ENCODE measurements at regions not wholly inside any gene's neighbourhood (a gene's known extent, or its start where the extent isn't known, plus 50 kb on each side); places are given as distances from the start of the nearest gene placed in this dataset.

- no peak for TF ChIP-seq NFE2L1 (tag; IDR thresholded peaks at IDR 0.05; ENCODE audit: borderline replicate concordance, low read depth)
- TF ChIP-seq NBN (IDR thresholded peaks at IDR 0.05; ENCODE audit: low read depth) = no peak
- TF ChIP-seq CTCF (IDR thresholded peaks at IDR 0.05 in 2 of 3, conservative IDR thresholded peaks at IDR 0.05 in 1 of 3; ENCODE audit: insufficient read depth in 2 of 3, low read depth in 1 of 3, low read length in 3 of 3) = peak; percentile 30 to 49 (median 33); a peak in 4 of 6 replicates
- no peak for TF ChIP-seq FOXP4 (CRISPR knock-in tag; IDR thresholded peaks at IDR 0.05; ENCODE audit: borderline replicate concordance)
- TF ChIP-seq, protein P1, sequence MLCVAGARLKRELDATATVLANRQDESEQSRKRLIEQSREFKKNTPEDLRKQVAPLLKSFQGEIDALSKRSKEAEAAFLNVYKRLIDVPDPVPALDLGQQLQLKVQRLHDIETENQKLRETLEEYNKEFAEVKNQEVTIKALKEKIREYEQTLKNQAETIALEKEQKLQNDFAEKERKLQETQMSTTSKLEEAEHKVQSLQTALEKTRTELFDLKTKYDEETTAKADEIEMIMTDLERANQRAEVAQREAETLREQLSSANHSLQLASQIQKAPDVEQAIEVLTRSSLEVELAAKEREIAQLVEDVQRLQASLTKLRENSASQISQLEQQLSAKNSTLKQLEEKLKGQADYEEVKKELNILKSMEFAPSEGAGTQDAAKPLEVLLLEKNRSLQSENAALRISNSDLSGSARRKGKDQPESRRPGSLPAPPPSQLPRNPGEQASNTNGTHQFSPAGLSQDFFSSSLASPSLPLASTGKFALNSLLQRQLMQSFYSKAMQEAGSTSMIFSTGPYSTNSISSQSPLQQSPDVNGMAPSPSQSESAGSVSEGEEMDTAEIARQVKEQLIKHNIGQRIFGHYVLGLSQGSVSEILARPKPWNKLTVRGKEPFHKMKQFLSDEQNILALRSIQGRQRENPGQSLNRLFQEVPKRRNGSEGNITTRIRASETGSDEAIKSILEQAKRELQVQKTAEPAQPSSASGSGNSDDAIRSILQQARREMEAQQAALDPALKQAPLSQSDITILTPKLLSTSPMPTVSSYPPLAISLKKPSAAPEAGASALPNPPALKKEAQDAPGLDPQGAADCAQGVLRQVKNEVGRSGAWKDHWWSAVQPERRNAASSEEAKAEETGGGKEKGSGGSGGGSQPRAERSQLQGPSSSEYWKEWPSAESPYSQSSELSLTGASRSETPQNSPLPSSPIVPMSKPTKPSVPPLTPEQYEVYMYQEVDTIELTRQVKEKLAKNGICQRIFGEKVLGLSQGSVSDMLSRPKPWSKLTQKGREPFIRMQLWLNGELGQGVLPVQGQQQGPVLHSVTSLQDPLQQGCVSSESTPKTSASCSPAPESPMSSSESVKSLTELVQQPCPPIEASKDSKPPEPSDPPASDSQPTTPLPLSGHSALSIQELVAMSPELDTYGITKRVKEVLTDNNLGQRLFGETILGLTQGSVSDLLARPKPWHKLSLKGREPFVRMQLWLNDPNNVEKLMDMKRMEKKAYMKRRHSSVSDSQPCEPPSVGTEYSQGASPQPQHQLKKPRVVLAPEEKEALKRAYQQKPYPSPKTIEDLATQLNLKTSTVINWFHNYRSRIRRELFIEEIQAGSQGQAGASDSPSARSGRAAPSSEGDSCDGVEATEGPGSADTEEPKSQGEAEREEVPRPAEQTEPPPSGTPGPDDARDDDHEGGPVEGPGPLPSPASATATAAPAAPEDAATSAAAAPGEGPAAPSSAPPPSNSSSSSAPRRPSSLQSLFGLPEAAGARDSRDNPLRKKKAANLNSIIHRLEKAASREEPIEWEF (CRISPR knock-in tag; IDR thresholded peaks at IDR 0.05) = no peak
- TF ChIP-seq PKNOX1 (IDR thresholded peaks at IDR 0.05) = peak; percentile 60
- no peak for TF ChIP-seq PTBP1 (IDR thresholded peaks at IDR 0.05; ENCODE audit: low read depth, low read length)
- no peak for TF ChIP-seq PML (IDR thresholded peaks at IDR 0.05; ENCODE audit: low read length)
- TF ChIP-seq RAD21 (CRISPR knock-in tag; conservative IDR thresholded peaks at IDR 0.05 in 1 of 2, IDR thresholded peaks at IDR 0.05 in 1 of 2) = peak; percentile 21 to 62; a peak in 3 of 4 replicates
- TF ChIP-seq ZNF764 (CRISPR knock-in tag; IDR thresholded peaks at IDR 0.05; ENCODE audit: low read depth) = no peak
- TF ChIP-seq MEF2D (tag; conservative IDR thresholded peaks at IDR 0.05; ENCODE audit: low read depth) = no peak
- TF ChIP-seq, protein P2, sequence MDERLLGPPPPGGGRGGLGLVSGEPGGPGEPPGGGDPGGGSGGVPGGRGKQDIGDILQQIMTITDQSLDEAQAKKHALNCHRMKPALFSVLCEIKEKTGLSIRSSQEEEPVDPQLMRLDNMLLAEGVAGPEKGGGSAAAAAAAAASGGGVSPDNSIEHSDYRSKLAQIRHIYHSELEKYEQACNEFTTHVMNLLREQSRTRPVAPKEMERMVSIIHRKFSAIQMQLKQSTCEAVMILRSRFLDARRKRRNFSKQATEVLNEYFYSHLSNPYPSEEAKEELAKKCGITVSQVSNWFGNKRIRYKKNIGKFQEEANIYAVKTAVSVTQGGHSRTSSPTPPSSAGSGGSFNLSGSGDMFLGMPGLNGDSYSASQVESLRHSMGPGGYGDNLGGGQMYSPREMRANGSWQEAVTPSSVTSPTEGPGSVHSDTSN (CRISPR knock-in tag; IDR thresholded peaks at IDR 0.05; ENCODE audit: low read depth) = no peak
- TF ChIP-seq, protein P2 (tag; conservative IDR thresholded peaks at IDR 0.05; ENCODE audit: low read depth) = peak; percentile 50; the same call in 1 of the 2 replicates
These were observed 114.1 kb downstream of the GXYLT1 start (continued) for GRCh38 chr12:42030588-42030987.

Data from K562 (cell line).